ENCODE measurements at regions not wholly inside any gene's neighbourhood (a gene's known extent, or its start where the extent isn't known, plus 50 kb on each side); places are given as distances from the start of the nearest gene placed in this dataset.

- no peak for TF ChIP-seq CTCF (IDR thresholded peaks at IDR 0.05)
- Mint-ChIP-seq H3K9me3 (peaks cover 12 to 26% of the 10 kb centered on the region in 2 donors), H3K27ac (no peak overlapping the region), H3K36me3 (no peaks in the 10 kb centered on the region), H3K4me3 (no peak overlapping the region), H3K4me1 (no peaks in the 10 kb centered on the region), H3K27me3 (ENCODE audit: low read depth in 2 of 2) (no peaks in the 10 kb centered on the region)
- H3K27ac ChIP-seq (ENCODE audit: low read length): no peak overlapping the region
- no peaks in the 10 kb centered on the region for H3K36me3 ChIP-seq (ENCODE audit: control insufficient read depth, insufficient read depth, low read length)
- H3K27me3 ChIP-seq (ENCODE audit: control insufficient read depth, insufficient read depth, low read length): no peaks in the 10 kb centered on the region
- no peaks in the 10 kb centered on the region for H3K4me1 ChIP-seq (ENCODE audit: control insufficient read depth, insufficient read depth, low read length)
- DNase-seq (no peak), ATAC-seq (no peak)
- intact Hi-C loops (cut with micrococcal nuclease): no loop called here
- WGBS (ENCODE audit: insufficient coverage): 78% methylated on average over 2 of the region's 2 CpGs
- peaks cover 2% of the 10 kb centered on the region for H3K9me3 ChIP-seq (ENCODE audit: control insufficient read depth, insufficient read depth, low read length)
- no peak overlapping the region for H3K4me3 ChIP-seq (ENCODE audit: low read length)
Observed at GRCh38 chr3:180340395-180340794, 261.6 kb upstream of the TTC14 start.

GRCh38 chr3:180341516-180341915, 260.4 kb upstream of the TTC14 start:
- no peak for TF ChIP-seq CTCF (IDR thresholded peaks at IDR 0.05)
- H3K4me1 Mint-ChIP-seq: no peaks in the 10 kb centered on the region
- intact Hi-C loops (cut with micrococcal nuclease): no loop called here
- Histone ChIP-seq H3K36me3 (ENCODE audit: control insufficient read depth, insufficient read depth, low read length) (no peaks in the 10 kb centered on the region), H3K4me3 (ENCODE audit: low read length) (no peak overlapping the region), H3K9me3 (ENCODE audit: control insufficient read depth, insufficient read depth, low read length) (peaks cover 2% of the 10 kb centered on the region), H3K27me3 (ENCODE audit: control insufficient read depth, insufficient read depth, low read length) (no peaks in the 10 kb centered on the region), H3K27ac (ENCODE audit: low read length) (no peak overlapping the region), H3K4me1 (ENCODE audit: control insufficient read depth, insufficient read depth, low read length) (no peaks in the 10 kb centered on the region)
- peaks cover 10 to 29% of the 10 kb centered on the region in 2 donors for H3K9me3 Mint-ChIP-seq
- no peak overlapping the region for H3K4me3 Mint-ChIP-seq
- no peak for ATAC-seq
- 80% methylated on average over 2 of the region's 3 CpGs for WGBS (ENCODE audit: insufficient coverage)
- no peak for DNase-seq
- no peaks in the 10 kb centered on the region for H3K36me3 Mint-ChIP-seq
- H3K27me3 Mint-ChIP-seq (ENCODE audit: low read depth in 2 of 2): no peaks in the 10 kb centered on the region
- no peak overlapping the region for H3K27ac Mint-ChIP-seq

DNA sequence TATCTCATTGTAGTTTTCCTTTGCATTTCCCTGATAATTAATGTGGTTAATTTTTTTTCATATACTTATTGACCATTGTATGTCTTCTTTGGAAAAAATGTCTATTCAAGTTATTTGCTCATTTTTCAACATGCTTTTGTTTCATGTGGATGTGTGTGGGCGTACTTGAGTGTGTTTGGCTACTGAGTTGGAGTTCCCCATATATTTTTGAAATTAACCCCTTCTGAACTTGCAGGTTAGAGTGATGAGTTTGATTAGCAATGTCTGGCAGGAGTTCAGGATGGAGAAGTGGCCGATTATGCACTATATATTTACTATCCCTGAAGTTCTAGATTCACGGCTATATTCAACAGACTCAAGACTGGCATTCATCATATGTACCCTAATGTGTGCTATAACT, 250.4 kb upstream of the TTC14 start:
- ATAC-seq (no peak), DNase-seq (no peak)
- H3K27me3 Mint-ChIP-seq (ENCODE audit: low read depth in 2 of 2): no peaks in the 10 kb centered on the region
- no peak for TF ChIP-seq CTCF (IDR thresholded peaks at IDR 0.05)
- H3K4me1 Mint-ChIP-seq: no peaks in the 10 kb centered on the region
- Histone ChIP-seq H3K4me3 (ENCODE audit: low read length) (no peak overlapping the region), H3K27me3 (ENCODE audit: control insufficient read depth, insufficient read depth, low read length) (no peaks in the 10 kb centered on the region), H3K9me3 (ENCODE audit: control insufficient read depth, insufficient read depth, low read length) (no peaks in the 10 kb centered on the region), H3K27ac (ENCODE audit: low read length) (no peak overlapping the region), H3K36me3 (ENCODE audit: control insufficient read depth, insufficient read depth, low read length) (no peaks in the 10 kb centered on the region), H3K4me1 (ENCODE audit: control insufficient read depth, insufficient read depth, low read length) (no peaks in the 10 kb centered on the region)
- peaks cover 4 to 10% of the 10 kb centered on the region in 2 donors for H3K9me3 Mint-ChIP-seq
- no peaks in the 10 kb centered on the region for H3K36me3 Mint-ChIP-seq
- H3K27ac Mint-ChIP-seq: no peak overlapping the region
- 43% methylated on average over 1 of the region's 3 CpGs for WGBS (ENCODE audit: insufficient coverage)
- intact Hi-C loops (cut with micrococcal nuclease): no loop called here
- no peak overlapping the region for H3K4me3 Mint-ChIP-seq

DNA sequence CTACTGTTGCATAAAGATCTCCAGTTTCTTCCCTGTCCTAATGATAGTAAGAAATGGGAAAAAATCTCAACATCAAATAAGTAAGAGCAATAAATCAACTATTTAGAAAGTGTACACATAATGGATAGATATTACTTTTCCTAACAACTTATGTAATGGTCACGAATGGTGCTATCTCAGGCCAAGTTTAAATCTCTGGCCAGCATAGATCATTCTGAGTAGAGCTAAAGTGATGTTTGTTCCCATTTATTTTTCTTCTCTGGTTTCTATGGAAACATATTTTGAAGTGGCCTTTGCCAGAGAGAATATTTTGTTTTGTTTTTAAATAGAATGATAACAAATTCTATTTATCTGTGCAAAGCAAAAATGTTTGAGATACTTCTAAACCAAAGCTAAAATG, 249.7 kb upstream of the TTC14 start:
- no peak overlapping the region for H3K4me3 ChIP-seq (ENCODE audit: low read length)
- no peak for TF ChIP-seq CTCF (IDR thresholded peaks at IDR 0.05)
- intact Hi-C loops (cut with micrococcal nuclease): no loop called here

More for the DNA sequence above, 249.7 kb upstream of the TTC14 start:
- no peak for ATAC-seq
- no peaks in the 10 kb centered on the region for H3K27me3 ChIP-seq (ENCODE audit: control insufficient read depth, insufficient read depth, low read length)
- H3K36me3 ChIP-seq (ENCODE audit: control insufficient read depth, insufficient read depth, low read length): no peaks in the 10 kb centered on the region
- Mint-ChIP-seq H3K9me3 (peaks cover 2 to 10% of the 10 kb centered on the region in 2 donors), H3K4me3 (no peak overlapping the region), H3K4me1 (no peaks in the 10 kb centered on the region), H3K36me3 (peaks cover 2% of the 10 kb centered on the region), H3K27me3 (ENCODE audit: low read depth in 2 of 2) (no peaks in the 10 kb centered on the region), H3K27ac (no peak overlapping the region)
- WGBS (ENCODE audit: insufficient coverage): 83% methylated on average over 1 of the region's 1 CpG
- no peak for DNase-seq
- H3K4me1 ChIP-seq (ENCODE audit: control insufficient read depth, insufficient read depth, low read length): no peaks in the 10 kb centered on the region
- H3K9me3 ChIP-seq (ENCODE audit: control insufficient read depth, insufficient read depth, low read length): no peaks in the 10 kb centered on the region
- H3K27ac ChIP-seq (ENCODE audit: low read length): no peak overlapping the region
